GM20431 (cell line): ENCODE measurements at regions not wholly inside any gene's neighbourhood (a gene's known extent, or its start where the extent isn't known, plus 50 kb on each side); places are given as distances from the start of the nearest gene placed in this dataset.

Source experiments
- in situ Hi-C: fragments of 300-500 bp; cut with MseI, MboI; formaldehyde crosslinking; loops from one replicate; pipeline ENCODE4 v1.15.0; 2020; ENCODE audit warnings: low sequenced_read_pairs; ENCODE audit not compliant: unreplicated experiment

DNA sequence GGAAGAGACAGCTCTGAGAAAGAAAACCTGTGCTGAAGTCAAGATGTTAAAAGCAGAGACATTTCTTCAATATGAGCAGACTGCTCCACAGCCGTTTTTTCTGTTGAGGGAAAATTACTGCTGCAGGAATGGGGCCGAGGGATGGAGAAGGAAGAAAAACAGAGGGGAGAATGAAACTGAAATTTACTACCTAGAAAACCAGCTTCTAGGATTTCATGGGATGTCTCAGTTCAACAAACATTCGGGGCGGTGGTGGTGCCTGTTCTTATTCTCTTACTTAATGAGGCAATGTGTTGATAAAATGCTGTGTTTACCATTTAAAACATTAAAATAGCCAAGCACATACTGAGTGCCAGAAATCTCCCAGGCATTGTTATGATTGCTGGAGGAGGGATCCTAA, 557.1 kb upstream of the MEX3C start:
- in situ Hi-C loops: no loop called here

DNA sequence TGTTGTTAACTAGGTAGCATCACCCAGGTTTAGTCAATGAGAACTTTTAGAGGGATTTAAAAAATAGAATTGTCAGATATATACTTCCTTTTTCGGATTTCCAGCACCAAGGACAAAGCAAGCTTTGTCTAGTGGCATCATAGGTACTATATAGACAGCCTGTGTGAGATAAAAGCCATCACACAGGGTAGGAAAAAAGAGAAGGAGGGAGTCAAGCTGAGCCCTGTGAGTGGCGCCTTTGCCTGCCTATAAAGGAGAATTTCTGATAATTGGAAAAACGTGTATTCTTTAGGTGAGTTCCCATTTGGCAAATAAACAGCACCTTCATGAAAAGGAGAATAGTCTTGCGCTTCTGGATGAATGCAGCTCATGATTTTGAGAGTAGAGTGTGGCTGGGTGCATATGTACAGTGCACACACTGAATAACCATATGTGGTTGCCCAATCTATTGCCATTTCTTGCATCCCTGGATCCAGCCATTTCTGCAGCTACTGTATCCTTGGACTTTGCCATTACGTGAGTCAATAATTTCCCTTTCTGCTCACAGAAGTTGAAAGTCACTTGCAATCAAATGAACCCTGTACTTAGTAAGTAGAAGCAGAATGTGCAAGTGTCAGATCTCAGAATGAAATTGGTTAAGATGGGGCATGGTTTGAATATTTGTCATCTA, 559.9 kb upstream of the MEX3C start:
- in situ Hi-C loops: no loop called here

DNA sequence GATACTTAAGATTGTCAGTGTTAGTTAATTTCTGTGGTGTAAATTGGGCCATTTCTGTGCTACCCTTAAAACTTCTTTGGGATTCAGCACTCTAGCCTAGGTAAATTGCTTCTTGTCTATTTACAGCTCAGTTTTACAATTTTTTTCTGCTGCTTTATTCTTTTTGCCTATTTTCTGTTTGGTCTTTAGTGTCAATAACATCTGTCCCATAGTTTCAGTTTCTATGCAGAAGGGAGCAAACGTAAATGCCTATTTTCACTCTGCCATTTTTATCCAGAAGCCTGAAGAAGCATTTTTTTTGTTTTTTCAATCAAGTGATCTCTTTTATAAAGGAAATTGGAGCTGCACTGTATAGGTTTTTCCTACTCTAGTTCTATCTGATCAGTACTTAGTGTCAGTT, 564.9 kb upstream of the MEX3C start:
- in situ Hi-C loops: no loop called here

DNA sequence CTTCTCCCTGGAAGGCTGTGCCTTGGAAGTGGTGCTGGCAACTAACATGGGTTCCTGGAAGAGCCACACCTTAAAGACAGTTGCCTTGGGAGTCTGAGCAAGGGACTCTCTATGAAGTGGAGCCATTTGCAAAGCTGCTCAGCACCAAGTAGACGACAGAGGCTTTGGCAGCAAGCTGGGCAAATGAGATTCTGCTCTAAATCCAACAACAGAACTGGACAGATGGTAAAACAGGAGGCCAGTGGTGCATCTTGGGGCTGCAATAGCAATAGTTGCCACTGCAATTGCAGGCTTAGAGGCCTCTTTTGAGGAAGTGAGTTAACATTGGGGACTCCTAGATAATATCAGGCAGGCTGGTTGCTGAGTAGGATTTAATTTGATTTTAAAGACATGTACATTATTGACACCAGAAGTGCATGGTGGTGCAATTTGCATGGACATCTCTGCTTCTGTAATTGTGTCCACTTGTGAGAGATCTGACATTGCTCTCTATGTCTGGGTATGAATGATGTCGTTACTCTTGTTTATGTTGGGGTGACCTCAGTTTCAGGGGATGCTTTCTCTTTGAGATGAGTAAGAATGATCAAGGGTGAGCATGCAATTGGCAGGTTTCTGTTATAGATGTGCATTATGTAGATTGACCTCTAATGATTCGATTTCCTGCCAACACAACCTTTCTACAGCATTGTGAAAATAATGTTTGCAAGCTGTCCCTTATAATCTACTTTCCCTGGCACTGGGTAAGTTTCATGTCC, 568.3 kb upstream of the MEX3C start:
- in situ Hi-C loops: no loop called here

DNA sequence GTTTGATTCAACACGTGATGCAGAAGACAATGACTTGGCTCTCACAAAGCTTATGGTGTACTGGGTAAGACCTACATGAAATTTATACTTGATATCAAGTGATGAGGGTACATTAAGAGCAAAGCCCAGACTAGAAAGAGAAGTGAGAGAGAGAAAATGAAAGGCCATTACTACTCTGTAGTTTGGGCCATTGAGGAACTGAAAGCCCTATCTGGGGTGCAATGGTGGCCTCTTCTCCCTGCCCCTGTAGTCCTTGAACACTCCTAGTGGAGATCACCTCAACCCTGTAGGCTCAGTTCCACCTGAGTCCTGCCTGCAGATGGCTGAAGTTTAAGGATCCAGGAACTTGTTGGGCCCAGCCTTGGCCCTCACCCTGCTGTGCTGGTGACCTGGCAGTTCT, 569.8 kb upstream of the MEX3C start:
- in situ Hi-C loops: no loop called here

DNA sequence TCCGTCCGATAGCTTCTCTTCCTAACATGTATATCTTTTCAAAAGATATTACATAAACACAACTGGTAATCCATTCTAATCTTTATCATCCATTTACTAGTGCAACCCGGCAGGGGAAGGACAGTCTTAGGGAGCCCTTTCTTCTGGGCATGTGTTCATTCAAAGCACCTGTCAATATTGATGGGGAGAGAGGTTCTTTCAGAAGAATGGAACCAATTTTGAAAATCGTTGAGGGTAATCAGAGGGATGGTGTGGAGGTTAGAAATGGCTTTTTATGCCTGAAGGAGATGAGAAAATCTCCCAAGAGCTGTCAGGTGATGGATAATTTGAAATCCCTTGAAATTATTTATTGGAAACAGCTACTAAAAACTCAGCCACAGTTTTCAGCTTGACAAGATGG, 561.9 kb upstream of the DCC start:
- in situ Hi-C loops: no loop called here

DNA sequence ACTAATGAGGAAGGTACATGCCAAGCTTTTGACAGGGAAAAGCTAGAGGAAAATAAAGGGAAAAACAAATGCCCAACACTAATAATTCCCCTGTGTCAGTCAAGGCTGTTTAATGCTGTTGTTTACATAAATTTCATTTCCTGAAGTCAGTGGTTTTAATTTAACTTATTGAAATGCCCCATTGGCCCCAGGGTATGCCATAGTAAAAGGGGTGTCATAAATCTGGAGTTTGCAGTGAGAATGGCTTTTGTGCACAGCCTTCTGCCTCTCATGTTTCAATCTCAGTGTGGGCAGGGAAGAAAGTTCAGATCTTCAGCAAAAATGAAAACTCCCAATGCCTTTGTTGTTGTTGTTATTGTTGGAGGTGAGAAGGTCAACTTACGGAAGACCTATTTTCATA, 550.1 kb upstream of the DCC start:
- in situ Hi-C loops: no loop called here

DNA sequence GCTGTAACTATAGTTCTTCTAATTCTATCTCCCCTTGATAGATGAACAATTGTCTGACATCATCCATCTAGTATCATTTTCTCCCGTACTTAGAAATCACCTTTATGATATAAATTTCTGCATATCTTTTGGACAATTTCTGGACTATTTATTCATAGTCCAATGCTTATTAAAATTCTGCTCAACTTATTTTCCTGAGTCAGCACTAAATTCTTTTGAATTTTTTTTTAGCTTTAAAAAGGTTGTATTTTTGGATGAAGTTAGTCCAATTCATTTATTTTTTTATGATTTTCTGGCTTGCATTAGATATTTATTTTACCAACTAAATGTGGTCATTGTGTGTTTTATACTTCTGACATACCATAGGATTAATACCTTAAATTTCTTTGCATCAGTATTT, 538.5 kb upstream of the DCC start:
- in situ Hi-C loops: no loop called here

DNA sequence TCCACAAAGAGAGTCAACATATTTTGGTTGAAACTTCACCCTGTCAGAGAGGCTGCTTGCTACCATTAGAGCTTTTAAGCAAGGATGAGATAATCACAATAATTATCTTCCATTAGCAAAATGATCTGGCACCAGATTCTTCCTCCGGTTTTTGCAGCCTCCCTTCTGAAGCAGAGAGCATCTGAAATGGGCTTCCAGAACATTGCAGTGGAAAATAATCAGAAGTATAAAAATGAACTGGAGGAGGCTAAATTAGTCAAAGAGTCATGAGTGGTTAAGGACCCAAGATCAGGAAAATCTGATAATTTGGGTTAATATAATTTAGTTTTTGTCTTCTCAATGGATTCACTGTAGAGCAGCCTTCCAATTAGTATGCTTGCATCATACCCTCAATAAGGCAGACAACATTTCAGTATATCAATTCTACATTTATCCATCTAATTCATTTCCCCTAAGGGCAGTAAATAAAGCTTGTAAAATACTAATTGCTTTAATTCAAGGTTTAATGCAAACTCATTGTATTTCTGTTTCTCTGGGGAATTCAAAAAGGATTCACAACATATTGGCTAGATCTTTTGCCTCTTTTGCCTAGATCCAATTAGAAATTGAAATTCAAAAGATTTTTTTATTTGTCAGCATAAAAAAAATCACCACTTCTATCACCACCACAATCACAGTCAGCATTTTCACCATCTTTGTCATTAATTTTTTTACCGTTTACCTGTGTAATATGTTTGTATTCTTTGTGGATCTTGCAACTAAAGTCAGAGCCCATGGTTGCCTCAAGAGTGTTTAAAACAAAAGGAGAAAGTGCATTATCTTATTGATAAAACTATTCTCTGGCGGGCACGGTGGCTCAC, 537.2 kb upstream of the DCC start:
- in situ Hi-C loops: no loop called here

DNA sequence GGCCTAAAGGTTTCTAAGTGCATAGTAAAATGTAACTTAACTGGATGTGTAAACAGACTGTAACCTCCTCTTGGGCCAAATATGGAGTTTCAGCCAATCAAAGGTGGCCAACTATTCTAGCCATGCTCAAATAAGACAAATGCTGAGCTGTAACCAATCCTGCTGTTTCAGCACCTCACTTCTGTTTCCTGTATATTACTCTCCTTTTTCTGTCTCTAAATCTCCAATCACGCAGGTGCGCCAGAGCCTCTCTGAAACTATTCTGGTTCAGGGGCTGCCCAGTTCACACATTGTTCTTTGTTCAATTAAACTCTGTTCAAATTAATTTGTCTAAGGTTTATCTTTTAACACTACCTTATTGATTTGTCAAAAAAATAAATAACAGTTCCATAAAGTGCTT, 532.7 kb upstream of the DCC start:
- in situ Hi-C loops: no loop called here

DNA sequence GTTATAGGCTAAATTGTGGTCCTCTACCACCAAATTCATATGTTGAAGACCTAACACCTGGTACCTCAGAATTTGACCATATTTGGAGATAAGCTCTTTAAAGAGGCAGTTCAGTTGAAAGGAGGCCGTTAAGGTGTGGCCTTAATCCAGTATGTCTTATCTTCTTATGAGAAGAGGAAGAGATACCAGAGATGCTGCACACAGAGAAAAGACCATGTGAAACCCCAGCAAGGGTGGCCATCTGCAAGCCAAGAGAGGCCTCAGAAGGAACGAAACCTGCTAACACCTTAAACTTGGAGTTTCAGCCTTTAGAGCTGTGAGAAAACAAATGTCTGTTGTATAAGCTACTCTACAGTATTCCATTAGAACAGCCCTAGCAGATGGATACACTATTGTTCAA, 528.1 kb upstream of the DCC start:
- in situ Hi-C loops: no loop called here

DNA sequence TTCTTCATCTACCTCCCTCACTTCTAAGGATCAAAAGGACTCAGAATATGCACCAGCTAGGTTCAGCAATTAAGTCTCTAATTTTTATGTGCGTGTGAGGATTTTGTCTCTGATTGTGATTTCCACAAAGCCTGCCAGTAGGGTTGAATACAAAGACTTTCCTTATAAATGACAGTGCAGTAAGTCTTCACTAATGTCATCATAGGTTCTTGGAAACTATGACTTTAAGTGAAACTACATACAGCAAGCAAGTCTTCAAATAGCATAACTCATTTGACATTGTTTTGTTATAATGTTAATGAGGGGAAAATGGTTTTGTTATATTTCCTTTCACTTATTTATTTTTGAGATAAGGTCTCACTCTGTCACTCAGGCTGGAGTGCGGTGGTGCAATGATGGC, 526.3 kb upstream of the DCC start:
- in situ Hi-C loops: no loop called here

DNA sequence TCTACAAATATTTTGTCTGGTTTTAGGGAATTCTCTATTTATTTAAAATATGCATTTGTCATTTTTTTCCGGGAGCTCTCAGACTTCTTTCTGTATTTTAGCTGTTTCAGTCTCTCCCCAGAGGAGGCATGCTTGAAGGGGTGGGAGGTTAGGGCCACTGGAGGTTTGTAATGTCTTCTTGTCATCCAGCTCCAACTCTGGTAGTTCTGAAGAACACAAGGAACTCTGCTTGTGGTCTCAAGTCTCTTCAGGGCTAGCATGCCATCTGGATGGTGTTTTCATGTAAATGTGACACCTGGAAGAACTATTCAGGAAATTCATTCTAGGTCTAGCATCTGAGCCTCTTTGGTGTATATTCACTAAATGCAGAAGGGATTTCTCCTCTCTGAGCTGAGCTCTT, 518.4 kb upstream of the DCC start:
- in situ Hi-C loops: no loop called here

DNA sequence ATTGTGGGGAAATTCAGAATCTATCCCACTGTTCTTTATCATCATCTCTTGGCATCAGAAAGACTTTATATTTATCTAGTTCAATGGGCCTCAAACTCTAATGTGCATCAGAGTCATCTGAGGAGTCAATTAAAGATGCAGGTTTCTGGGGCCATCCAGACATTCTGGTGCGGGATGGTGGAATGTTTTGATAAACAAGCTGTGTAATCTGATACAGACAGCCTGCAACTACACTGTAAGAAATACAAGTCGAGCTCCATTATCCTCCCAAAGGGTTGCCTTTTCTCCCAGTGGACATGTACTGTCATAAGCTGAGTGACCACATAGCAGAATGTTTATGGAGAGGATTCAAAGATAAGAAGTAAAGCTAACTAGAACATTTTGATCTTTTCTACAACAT, 515.3 kb upstream of the DCC start:
- in situ Hi-C loops: no loop called here

DNA sequence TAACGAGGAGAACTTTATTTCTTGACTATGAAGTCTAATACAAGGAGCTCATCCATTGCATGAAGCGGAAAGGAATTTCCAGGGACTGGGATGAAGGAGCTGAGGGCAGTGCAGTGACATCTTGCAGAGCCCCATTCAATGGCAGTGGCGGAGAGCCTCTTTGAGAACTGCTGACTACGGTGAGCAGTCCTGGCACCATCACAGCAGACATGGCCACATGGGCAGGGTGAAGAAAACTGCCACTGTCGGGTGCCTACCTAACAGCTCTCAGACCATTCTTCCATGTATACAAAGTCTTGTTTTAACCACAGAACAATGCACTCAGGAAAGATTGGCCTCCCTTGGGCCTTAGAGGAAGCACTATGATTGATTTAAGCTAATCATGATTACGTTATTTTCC, 506.1 kb upstream of the DCC start:
- in situ Hi-C loops: no loop called here

DNA sequence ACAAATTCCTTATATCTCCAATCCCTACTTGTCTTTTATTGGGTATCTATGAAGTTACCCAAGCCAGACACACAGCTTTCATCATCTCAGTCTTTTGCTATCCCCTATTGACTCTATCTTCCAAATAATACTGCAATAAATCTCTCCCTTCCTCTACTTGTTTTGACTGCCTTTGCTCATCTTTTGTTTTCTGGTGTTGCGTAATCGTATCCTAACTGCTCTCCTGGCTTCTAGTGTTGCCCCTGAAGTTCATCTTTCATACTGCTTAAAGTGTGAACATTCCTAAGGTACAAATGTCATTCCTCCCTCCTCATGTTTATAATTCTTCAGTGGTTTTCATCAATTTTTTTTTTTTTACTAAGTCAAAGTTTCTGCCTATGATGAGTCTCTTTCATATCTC, 491.3 kb upstream of the DCC start:
- in situ Hi-C loops: no loop called here

DNA sequence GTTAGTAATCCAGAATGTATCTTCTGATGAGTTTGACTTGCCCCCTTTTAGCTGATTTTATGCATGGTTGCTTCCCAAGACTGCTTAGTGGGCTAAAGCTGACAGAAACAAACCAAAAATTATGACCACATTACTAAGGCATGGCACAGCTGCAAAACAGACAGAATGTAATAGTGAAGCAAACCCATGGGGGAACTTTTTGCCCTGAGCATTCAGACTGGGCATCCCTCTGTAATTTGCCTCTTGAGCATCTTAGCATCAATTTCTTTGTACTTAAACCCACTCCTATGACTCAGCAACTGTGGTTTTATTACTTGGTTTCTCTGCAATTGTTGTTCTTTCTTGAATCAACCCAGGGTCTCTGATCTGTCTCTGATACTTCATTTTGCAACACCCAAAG, 487.3 kb upstream of the DCC start:
- in situ Hi-C loops: no loop called here

DNA sequence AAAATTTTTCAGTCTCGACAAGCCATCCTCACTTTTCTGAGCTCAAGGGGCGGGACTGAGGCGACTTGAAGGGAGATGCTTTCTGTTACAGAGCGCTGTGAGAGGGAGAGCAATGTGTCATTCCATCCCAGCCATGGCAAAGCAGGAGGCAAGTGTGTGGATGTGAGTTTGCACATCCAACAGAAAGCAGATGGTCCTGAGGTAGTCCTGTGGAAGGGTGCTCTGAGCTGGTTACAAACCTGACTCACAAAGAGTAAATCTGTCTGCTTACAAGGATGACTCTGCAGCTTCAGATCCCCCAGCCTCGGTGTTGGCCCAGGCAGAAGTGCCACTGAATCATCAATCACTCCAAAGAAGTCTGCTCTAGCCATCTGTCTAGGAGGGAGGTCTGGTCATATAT, 482.0 kb upstream of the DCC start:
- in situ Hi-C loops: no loop called here

DNA sequence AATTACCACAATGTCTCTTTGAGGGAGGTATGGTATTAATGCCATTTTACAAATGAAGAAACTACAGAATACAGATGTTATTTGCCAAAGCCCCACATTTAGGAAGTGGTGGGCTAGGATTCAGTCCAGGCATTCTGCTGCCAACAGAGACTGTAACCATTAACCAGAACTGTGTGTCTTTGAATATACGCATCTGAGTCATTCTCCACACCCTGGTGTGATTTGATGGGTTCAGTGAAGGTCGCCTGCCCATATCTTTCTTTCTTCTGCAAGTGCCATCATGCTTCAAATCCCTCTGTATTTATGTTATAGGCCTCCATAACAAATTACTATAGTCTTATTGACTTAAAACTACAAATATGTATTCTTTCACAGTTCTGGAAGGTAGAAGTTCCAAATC, 479.0 kb upstream of the DCC start:
- in situ Hi-C loops: no loop called here

DNA sequence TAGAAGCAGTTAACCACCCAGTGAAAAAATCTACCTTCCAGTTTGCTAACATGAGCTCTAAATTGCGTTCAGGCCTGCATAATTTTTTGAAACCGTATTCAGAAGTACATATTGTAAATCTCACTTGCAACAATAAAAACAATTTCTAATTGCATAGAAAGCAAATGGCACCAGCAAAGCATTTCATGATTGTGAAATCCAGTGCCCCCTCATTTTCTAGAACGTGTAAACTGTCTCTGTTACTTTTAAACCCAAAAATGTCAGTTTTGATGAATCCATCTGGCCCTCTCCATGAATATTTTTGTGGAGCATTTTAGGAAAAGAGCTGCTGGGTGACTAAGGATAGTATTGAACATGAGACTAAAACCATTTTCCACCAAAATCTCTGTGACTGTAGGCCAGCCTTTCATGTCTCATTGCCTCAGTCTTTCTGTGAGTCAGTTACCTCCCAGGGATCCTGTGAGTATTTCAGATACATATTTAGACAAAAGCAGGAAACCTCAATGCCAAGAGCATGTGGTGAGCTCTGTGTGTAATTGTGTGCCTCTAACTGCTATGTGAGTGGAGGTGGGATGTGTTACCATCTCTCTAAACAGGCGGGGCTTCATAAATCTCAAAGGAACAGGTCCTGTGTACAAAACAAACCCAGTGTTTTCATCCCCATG, 477.8 kb upstream of the DCC start:
- in situ Hi-C loops: no loop called here
